ENCODE measurements at regions not wholly inside any gene's neighbourhood (a gene's known extent, or its start where the extent isn't known, plus 50 kb on each side); places are given as distances from the start of the nearest gene placed in this dataset.

GRCh38 chr6:56764081-56764566 lies 121.4 kb upstream of the DST start (continued):
- TF ChIP-seq TSC22D2 (CRISPR knock-in tag; IDR thresholded peaks at IDR 0.05; ENCODE audit: borderline replicate concordance) (no peak), ZNF205 (CRISPR knock-in tag; IDR thresholded peaks at IDR 0.05) (no peak), EEA1 (CRISPR knock-in tag; IDR thresholded peaks at IDR 0.05; ENCODE audit: borderline replicate concordance) (no peak), SKI (IDR thresholded peaks at IDR 0.05; ENCODE audit: partially characterized antibody) (no peak), RAD21 (CRISPR knock-in tag; IDR thresholded peaks at IDR 0.05) (peak; percentile 44; the same call in 1 of the 2 replicates), CTCF (CRISPR knock-in tag; IDR thresholded peaks at IDR 0.05) (peak; percentile 81), NFE2L2 (IDR thresholded peaks at IDR 0.05; ENCODE audit: low read length) (peak; percentile 91), RXRB (CRISPR knock-in tag; IDR thresholded peaks at IDR 0.05; ENCODE audit: borderline replicate concordance) (no peak), POLR2AphosphoS5 (IDR thresholded peaks at IDR 0.05; ENCODE audit: low read depth, low read length) (no peak), TEAD3 (CRISPR knock-in tag; optimal IDR thresholded peaks at IDR 0.05; ENCODE audit: borderline replicate concordance) (peak; percentile 13), ZNF646 (CRISPR knock-in tag; IDR thresholded peaks at IDR 0.05) (peak; percentile 66), MAFF (IDR thresholded peaks at IDR 0.05; ENCODE audit: low read depth, low read length) (peak; percentile 26; the same call in 1 of the 2 replicates), MEIS2 (CRISPR knock-in tag; IDR thresholded peaks at IDR 0.05) (no peak)
- TF ChIP-seq, protein P1, sequence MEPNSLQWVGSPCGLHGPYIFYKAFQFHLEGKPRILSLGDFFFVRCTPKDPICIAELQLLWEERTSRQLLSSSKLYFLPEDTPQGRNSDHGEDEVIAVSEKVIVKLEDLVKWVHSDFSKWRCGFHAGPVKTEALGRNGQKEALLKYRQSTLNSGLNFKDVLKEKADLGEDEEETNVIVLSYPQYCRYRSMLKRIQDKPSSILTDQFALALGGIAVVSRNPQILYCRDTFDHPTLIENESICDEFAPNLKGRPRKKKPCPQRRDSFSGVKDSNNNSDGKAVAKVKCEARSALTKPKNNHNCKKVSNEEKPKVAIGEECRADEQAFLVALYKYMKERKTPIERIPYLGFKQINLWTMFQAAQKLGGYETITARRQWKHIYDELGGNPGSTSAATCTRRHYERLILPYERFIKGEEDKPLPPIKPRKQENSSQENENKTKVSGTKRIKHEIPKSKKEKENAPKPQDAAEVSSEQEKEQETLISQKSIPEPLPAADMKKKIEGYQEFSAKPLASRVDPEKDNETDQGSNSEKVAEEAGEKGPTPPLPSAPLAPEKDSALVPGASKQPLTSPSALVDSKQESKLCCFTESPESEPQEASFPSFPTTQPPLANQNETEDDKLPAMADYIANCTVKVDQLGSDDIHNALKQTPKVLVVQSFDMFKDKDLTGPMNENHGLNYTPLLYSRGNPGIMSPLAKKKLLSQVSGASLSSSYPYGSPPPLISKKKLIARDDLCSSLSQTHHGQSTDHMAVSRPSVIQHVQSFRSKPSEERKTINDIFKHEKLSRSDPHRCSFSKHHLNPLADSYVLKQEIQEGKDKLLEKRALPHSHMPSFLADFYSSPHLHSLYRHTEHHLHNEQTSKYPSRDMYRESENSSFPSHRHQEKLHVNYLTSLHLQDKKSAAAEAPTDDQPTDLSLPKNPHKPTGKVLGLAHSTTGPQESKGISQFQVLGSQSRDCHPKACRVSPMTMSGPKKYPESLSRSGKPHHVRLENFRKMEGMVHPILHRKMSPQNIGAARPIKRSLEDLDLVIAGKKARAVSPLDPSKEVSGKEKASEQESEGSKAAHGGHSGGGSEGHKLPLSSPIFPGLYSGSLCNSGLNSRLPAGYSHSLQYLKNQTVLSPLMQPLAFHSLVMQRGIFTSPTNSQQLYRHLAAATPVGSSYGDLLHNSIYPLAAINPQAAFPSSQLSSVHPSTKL (CRISPR knock-in tag; IDR thresholded peaks at IDR 0.05) = peak; percentile 9; the same call in 1 of the 2 replicates
- TF ChIP-seq, protein P2, sequence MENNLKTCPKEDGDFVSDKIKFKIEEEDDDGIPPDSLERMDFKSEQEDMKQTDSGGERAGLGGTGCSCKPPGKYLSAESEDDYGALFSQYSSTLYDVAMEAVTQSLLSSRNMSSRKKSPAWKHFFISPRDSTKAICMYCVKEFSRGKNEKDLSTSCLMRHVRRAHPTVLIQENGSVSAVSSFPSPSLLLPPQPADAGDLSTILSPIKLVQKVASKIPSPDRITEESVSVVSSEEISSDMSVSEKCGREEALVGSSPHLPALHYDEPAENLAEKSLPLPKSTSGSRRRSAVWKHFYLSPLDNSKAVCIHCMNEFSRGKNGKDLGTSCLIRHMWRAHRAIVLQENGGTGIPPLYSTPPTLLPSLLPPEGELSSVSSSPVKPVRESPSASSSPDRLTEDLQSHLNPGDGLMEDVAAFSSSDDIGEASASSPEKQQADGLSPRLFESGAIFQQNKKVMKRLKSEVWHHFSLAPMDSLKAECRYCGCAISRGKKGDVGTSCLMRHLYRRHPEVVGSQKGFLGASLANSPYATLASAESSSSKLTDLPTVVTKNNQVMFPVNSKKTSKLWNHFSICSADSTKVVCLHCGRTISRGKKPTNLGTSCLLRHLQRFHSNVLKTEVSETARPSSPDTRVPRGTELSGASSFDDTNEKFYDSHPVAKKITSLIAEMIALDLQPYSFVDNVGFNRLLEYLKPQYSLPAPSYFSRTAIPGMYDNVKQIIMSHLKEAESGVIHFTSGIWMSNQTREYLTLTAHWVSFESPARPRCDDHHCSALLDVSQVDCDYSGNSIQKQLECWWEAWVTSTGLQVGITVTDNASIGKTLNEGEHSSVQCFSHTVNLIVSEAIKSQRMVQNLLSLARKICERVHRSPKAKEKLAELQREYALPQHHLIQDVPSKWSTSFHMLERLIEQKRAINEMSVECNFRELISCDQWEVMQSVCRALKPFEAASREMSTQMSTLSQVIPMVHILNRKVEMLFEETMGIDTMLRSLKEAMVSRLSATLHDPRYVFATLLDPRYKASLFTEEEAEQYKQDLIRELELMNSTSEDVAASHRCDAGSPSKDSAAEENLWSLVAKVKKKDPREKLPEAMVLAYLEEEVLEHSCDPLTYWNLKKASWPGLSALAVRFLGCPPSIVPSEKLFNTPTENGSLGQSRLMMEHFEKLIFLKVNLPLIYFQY (CRISPR knock-in tag; IDR thresholded peaks at IDR 0.05; ENCODE audit: borderline replicate concordance) = no peak

Data from HepG2 (cell line).